RCC 7860 (cell line): ENCODE measurements at regions not wholly inside any gene's neighbourhood (a gene's known extent, or its start where the extent isn't known, plus 50 kb on each side); places are given as distances from the start of the nearest gene placed in this dataset.

Source experiments
- DNase-seq: peaks from one replicate; pipeline ENCODE4 v3.0.0-alpha.2; 2015; ENCODE audit warnings: low spot score
- FAIRE-seq: peaks from 2 replicates; lab custom pipeline; 2012; peaks lifted over from hg19 to GRCh38; lab: Jason Lieb, UNC

- DNase-seq (peak; percentile 85), FAIRE-seq (peak; percentile 80)
Observed at GRCh38 chr1:201703621-201704438, 125.1 kb upstream of the IPO9 start.

GRCh38 chr1:201704439-201704792 is 124.5 kb upstream of the IPO9 start:
- FAIRE-seq (no peak), DNase-seq (no peak)

- DNase-seq = no peak
- FAIRE-seq = no peak
Observed at GRCh38 chr1:201705389-201705788, 123.6 kb upstream of the IPO9 start.

GRCh38 chr1:201706109-201706508 is 122.8 kb upstream of the IPO9 start:
- DNase-seq = no peak
- FAIRE-seq = no peak

GRCh38 chr1:201707027-201707426 is 121.9 kb upstream of the IPO9 start:
- FAIRE-seq = no peak
- DNase-seq = no peak

GRCh38 chr1:201707656-201708055 is 121.3 kb upstream of the IPO9 start:
- no peak for FAIRE-seq
- no peak for DNase-seq

- DNase-seq (no peak), FAIRE-seq (no peak)
Observed at GRCh38 chr1:201708085-201708512, 120.9 kb upstream of the IPO9 start.

GRCh38 chr1:201708691-201709090 is 120.3 kb upstream of the IPO9 start:
- DNase-seq = no peak
- no peak for FAIRE-seq

- FAIRE-seq (no peak), DNase-seq (peak; percentile 31)
Observed at GRCh38 chr1:201709564-201710295, 119.2 kb upstream of the IPO9 start.

- FAIRE-seq (no peak), DNase-seq (no peak)
Observed at GRCh38 chr1:201710632-201711597, 118.0 kb upstream of the IPO9 start.

- DNase-seq (peak; percentile 48), FAIRE-seq (no peak)
Observed at GRCh38 chr1:201711811-201712210, 117.1 kb upstream of the IPO9 start.

- DNase-seq (no peak), FAIRE-seq (no peak)
Observed at GRCh38 chr1:201712387-201713085, 116.4 kb upstream of the IPO9 start.

- DNase-seq (peak; percentile 99), FAIRE-seq (peak; percentile 93)
Observed at GRCh38 chr1:201713086-201713810, 115.7 kb upstream of the IPO9 start.

- DNase-seq (peak; percentile 100), FAIRE-seq (peak; percentile 96)
Observed at GRCh38 chr1:201714542-201715329, 114.2 kb upstream of the IPO9 start.

- FAIRE-seq (no peak), DNase-seq (no peak)
Observed at GRCh38 chr1:201715351-201715750, 113.6 kb upstream of the IPO9 start.

- no peak for DNase-seq
- no peak for FAIRE-seq
Observed at GRCh38 chr1:201715801-201716741, 112.9 kb upstream of the IPO9 start.

GRCh38 chr1:201716742-201717135 is 112.2 kb upstream of the IPO9 start:
- FAIRE-seq = no peak

GRCh38 chr1:201717286-201717685 is 111.7 kb upstream of the IPO9 start:
- DNase-seq = no peak
- FAIRE-seq = no peak

More at GRCh38 chr1:201716742-201717135, 112.2 kb upstream of the IPO9 start:
- DNase-seq = no peak
